ENCODE measurements at regions not wholly inside any gene's neighbourhood (a gene's known extent, or its start where the extent isn't known, plus 50 kb on each side); places are given as distances from the start of the nearest gene placed in this dataset.
A peak's percentile ranks its signal among the peaks of the same experiment; 100 is the strongest.

DNA sequence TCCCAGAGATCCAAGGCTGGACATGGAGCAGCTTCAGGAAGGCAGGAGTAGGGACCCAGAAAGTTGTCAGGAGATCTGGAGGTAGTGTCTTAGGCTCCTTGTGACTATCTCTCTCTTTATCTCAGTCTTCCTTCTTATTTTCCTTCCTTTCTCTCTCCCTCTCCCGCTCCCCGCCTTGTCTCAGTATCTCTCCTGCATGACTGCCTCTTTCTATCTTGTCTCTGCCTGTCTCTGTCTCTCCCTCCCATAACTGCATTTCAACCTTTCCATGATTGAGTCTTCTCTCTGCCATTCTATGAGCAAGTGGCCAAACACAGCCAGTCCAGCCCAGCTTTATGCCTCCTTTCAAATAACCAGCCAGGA, 61.0 kb upstream of the NEK6 start:
- TF ChIP-seq, protein P1, sequence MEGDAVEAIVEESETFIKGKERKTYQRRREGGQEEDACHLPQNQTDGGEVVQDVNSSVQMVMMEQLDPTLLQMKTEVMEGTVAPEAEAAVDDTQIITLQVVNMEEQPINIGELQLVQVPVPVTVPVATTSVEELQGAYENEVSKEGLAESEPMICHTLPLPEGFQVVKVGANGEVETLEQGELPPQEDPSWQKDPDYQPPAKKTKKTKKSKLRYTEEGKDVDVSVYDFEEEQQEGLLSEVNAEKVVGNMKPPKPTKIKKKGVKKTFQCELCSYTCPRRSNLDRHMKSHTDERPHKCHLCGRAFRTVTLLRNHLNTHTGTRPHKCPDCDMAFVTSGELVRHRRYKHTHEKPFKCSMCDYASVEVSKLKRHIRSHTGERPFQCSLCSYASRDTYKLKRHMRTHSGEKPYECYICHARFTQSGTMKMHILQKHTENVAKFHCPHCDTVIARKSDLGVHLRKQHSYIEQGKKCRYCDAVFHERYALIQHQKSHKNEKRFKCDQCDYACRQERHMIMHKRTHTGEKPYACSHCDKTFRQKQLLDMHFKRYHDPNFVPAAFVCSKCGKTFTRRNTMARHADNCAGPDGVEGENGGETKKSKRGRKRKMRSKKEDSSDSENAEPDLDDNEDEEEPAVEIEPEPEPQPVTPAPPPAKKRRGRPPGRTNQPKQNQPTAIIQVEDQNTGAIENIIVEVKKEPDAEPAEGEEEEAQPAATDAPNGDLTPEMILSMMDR (IDR thresholded peaks at IDR 0.05; ENCODE audit: borderline replicate concordance, insufficient read depth, low read depth, low read length): no peak
- no peak overlapping the region for H3K4me3 ChIP-seq (ENCODE audit: low read depth, low read length)

DNA sequence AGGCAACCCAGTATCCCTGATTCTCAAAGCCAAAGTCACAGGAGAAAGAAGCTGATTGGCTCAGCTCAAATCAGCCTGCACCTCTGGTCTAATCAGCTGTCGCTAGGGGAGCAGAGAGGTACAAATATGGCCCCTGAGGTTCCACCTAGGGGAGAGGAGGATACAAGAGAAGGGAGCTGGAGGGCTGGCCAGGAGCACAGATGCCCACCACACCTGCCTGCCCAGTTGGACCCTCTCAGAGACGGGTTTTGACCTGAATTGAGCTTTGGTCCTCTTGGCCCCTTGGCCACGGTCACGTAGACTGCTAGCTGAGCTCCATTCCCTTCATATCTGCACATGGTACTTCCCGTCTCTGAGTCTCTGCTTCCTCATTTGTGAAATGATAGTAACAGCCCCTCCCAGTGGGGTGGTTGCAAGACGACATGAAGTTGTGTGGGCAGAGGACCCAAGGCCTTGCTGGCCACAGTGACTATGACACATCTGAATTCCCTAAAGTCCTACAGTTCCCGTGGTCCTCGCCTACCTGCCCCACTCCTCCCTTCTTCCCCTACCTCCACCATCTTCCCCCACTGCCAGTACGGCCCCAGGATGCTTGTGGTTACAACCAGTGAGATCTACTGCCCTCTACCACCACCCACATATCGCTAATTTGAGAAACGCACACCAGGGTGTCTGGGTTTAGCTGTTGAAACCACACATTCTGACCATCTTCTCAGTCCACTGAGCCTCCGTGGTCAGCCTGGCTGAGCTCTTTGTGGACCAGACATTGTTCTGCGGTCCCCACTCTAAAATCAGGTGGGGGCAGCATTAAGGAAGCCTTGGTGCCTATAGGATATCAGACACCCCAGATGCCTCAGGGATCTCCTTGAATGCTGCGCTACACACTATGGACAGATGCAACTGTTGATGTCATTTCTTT, 60.3 kb upstream of the NEK6 start:
- TF ChIP-seq, protein P1 (IDR thresholded peaks at IDR 0.05; ENCODE audit: borderline replicate concordance, insufficient read depth, low read depth, low read length): 0 out of 2 replicates have a peak, but pooled peaks have one; percentile 10

DNA sequence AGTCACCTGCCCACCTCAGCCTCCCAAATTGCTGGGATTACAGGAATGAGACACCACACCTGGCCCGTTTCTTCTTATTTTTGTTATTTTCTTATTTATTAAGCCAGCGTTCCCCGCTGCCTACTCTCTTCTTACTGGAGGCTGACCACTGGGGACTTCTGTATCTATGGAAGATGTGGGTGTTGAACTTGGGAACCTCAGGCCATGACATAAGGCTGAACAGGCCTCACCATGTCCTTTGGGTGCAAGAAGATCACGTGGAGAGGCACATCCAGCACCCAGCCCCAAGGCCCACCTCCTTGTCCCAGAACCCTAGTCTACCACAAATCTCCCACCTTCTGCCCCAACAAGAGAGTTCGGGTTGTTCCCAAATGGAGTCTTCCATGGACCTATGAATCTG, 59.4 kb upstream of the NEK6 start:
- no peak overlapping the region for H3K4me3 ChIP-seq (ENCODE audit: low read depth, low read length)
- TF ChIP-seq, protein P1 (IDR thresholded peaks at IDR 0.05; ENCODE audit: borderline replicate concordance, insufficient read depth, low read depth, low read length): no peak

More for the DNA sequence above, 60.3 kb upstream of the NEK6 start:
- peak overlapping the region; percentile 18 for H3K4me3 ChIP-seq (ENCODE audit: low read depth, low read length)

DNA sequence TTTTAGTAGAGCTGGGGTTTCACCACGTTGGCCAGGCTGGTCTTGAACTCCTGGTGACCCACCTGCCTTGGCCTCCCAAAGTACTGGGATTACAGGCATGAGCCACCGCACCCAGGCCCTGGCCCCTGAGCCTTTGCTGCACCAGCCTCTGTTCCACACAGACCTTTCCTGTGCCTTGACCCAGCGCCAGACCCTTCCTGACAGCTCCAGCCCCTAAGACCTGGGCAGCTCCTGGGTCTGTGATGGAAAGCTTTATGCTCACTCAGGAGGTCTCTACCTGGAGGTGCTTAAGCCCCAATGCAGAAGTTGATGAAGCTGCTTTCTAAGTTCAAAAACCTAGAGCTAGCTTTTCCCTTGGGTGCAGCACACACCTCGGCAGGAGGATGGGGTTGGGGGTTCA, 58.8 kb upstream of the NEK6 start:
- TF ChIP-seq, protein P1 (IDR thresholded peaks at IDR 0.05; ENCODE audit: borderline replicate concordance, insufficient read depth, low read depth, low read length): no peak
- no peak overlapping the region for H3K4me3 ChIP-seq (ENCODE audit: low read depth, low read length)

DNA sequence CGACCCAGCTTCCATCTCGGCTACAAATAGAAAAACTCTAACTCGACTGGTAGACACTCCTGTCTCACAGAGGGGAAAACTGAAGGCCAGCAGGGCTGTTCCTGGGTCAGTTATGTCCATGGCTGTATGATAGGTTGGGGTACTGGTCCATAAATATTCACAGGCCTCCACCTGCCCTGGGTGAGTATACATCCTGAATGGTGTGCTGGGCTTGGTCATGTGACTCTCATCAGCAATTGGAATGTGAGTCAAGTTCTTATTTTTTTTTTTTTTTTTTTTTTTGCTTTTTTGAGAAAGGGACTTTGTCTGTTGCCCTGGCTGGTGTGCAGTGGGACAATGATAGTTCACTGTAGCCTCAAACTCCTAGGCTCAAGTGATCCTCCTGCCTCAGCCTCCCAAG, 58.3 kb upstream of the NEK6 start:
- TF ChIP-seq, protein P1 (IDR thresholded peaks at IDR 0.05; ENCODE audit: borderline replicate concordance, insufficient read depth, low read depth, low read length): no peak

DNA sequence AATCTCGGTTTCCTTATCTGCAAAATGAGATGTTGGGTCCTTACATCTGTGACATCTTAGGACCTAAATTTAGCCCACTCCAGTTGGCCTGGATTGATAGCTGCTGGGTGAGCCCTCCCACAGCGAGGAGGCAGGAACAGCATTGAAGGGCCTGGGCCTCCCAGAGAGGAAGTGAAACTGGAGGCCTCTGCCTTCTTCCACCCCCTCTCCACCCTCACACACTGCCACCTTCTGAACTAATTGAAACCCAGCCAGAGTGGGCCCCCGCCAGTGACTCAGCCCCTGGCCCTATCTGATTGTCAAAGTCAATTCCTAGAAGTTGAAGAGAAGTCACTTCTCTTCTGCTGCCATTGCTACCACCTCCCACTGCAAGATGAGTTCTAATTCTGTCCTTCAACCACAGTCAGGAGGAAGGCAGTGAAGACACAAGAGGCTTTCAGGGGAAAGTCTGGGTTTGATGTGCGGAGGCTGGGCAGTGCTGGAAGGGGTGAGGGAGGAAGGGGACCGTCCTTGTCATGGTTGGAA, 55.2 kb upstream of the NEK6 start:
- H3K4me3 ChIP-seq (ENCODE audit: low read depth, low read length): peak overlapping the region; percentile 26
- TF ChIP-seq, protein P1 (IDR thresholded peaks at IDR 0.05; ENCODE audit: borderline replicate concordance, insufficient read depth, low read depth, low read length): no peak

More for the DNA sequence above, 58.3 kb upstream of the NEK6 start:
- H3K4me3 ChIP-seq (ENCODE audit: low read depth, low read length): no peak overlapping the region
